ENCODE measurements at regions not wholly inside any gene's neighbourhood (a gene's known extent, or its start where the extent isn't known, plus 50 kb on each side); places are given as distances from the start of the nearest gene placed in this dataset.

DNA sequence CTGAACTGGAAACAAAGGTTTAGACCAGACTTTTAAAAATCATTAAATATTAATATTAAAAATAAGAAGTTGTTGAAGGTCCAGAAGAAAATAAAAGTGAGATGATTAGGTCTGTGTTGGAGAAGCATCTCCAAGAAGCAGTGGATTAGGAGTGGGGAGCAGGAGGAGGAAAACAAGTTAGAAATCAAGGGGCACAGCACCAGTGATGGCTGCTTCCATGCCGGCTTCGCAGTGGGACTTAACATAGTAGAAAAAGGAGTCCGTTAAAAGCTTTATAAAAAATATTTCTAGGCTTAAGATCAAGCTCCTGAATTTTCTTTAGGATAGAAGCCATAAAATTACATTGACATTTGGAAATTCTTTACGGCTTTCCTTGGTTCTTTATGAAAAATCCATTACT, 95.8 kb downstream of the CDC14C start:
- no peak for TF ChIP-seq POLR2AphosphoS5 (IDR thresholded peaks at IDR 0.05; ENCODE audit: borderline replicate concordance, low read depth, low read length)
- TF ChIP-seq EZH2 (IDR thresholded peaks at IDR 0.05) = no peak
